ENCODE measurements at regions not wholly inside any gene's neighbourhood (a gene's known extent, or its start where the extent isn't known, plus 50 kb on each side); places are given as distances from the start of the nearest gene placed in this dataset.
"Not testable (repeated sequence)": the region's sequence is repeated elsewhere in the genome, so short reads cannot be mapped to it uniquely, and the experiment has no call there.

GRCh38 chr6:155883741-155884140, 428.1 kb upstream of the NOX3 start:
- peak; percentile 26 for DNase-seq

GRCh38 chr6:155883334-155883731, 427.7 kb upstream of the NOX3 start:
- no peak for DNase-seq

GRCh38 chr6:155882527-155883333, 427.1 kb upstream of the NOX3 start:
- DNase-seq, result no peak

GRCh38 chr6:155881826-155882526, 426.3 kb upstream of the NOX3 start:
- no peak for DNase-seq

- peak; percentile 35 for DNase-seq
Measured at GRCh38 chr6:155880900-155881299, 425.3 kb upstream of the NOX3 start.

- DNase-seq, result no peak
Measured at GRCh38 chr6:155872961-155873360, 417.3 kb upstream of the NOX3 start.

- DNase-seq, result no peak
Measured at GRCh38 chr6:155867682-155868081, 412.0 kb upstream of the NOX3 start.

- not testable (repeated sequence) for DNase-seq
Measured at GRCh38 chr6:155866676-155867390, 411.2 kb upstream of the NOX3 start.

GRCh38 chr6:155861821-155862220, 406.2 kb upstream of the NOX3 start:
- no peak for DNase-seq

GRCh38 chr6:155858906-155859305, 403.3 kb upstream of the NOX3 start:
- DNase-seq, result not testable (repeated sequence)

- no peak for DNase-seq
Measured at GRCh38 chr6:155854787-155855186, 399.1 kb upstream of the NOX3 start.

GRCh38 chr6:155853011-155853410, 397.4 kb upstream of the NOX3 start:
- DNase-seq, result no peak

- no peak for DNase-seq
Measured at GRCh38 chr6:155850408-155850841, 394.8 kb upstream of the NOX3 start.

GRCh38 chr6:155847711-155848110, 392.1 kb upstream of the NOX3 start:
- DNase-seq, result no peak

- DNase-seq, result no peak
Measured at GRCh38 chr6:155837474-155837873, 381.8 kb upstream of the NOX3 start.

GRCh38 chr6:155832596-155832995, 377.0 kb upstream of the NOX3 start:
- no peak for DNase-seq

GRCh38 chr6:155830531-155830930, 374.9 kb upstream of the NOX3 start:
- no peak for DNase-seq

- no peak for DNase-seq
Measured at GRCh38 chr6:155829646-155830045, 374.0 kb upstream of the NOX3 start.

GRCh38 chr6:155828989-155829388, 373.4 kb upstream of the NOX3 start:
- no peak for DNase-seq

GRCh38 chr6:155818698-155819097, 363.1 kb upstream of the NOX3 start:
- no peak for DNase-seq

GRCh38 chr6:155813548-155813947, 357.9 kb upstream of the NOX3 start:
- DNase-seq, result no peak

GRCh38 chr6:155807243-155807642, 351.6 kb upstream of the NOX3 start:
- DNase-seq, result no peak

GRCh38 chr6:155801046-155801445, 345.4 kb upstream of the NOX3 start:
- no peak for DNase-seq

- not testable (repeated sequence) for DNase-seq
Measured at GRCh38 chr6:155798876-155799275, 343.2 kb upstream of the NOX3 start.

All from hematopoietic multipotent progenitor cell treated with erythropoietin and hydrocortisone succinate and interleukin-3 and kit ligand, for 8 days (in vitro differentiated cells).